ENCODE measurements at regions not wholly inside any gene's neighbourhood (a gene's known extent, or its start where the extent isn't known, plus 50 kb on each side); places are given as distances from the start of the nearest gene placed in this dataset.

- DNase-seq (ENCODE audit: extremely low read depth, low read depth, low spot score), result no peak
Measured at GRCh38 chr4:182141061-182141460, 102.1 kb upstream of the TENM3 start.

- no peak for DNase-seq (ENCODE audit: extremely low read depth, low read depth, low spot score)
Measured at GRCh38 chr4:182142176-182143085, 100.8 kb upstream of the TENM3 start.

GRCh38 chr4:182143086-182143821 lies 99.9 kb upstream of the TENM3 start:
- no peak for DNase-seq (ENCODE audit: extremely low read depth, low read depth, low spot score)

- DNase-seq (ENCODE audit: extremely low read depth, low read depth, low spot score), result no peak
Measured at GRCh38 chr4:182143822-182144625, 99.2 kb upstream of the TENM3 start.

- no peak for DNase-seq (ENCODE audit: extremely low read depth, low read depth, low spot score)
Measured at GRCh38 chr4:182144626-182145333, 98.4 kb upstream of the TENM3 start.

GRCh38 chr4:182145334-182145905 lies 97.8 kb upstream of the TENM3 start:
- no peak for DNase-seq (ENCODE audit: extremely low read depth, low read depth, low spot score)

- DNase-seq (ENCODE audit: extremely low read depth, low read depth, low spot score), result no peak
Measured at GRCh38 chr4:182147391-182147790, 95.8 kb upstream of the TENM3 start.

GRCh38 chr4:182150645-182151044 lies 92.6 kb upstream of the TENM3 start:
- no peak for DNase-seq (ENCODE audit: extremely low read depth, low read depth, low spot score)

GRCh38 chr4:182155806-182156205 lies 87.4 kb upstream of the TENM3 start:
- no peak for DNase-seq (ENCODE audit: extremely low read depth, low read depth, low spot score)

GRCh38 chr4:182163180-182163579 lies 80.0 kb upstream of the TENM3 start:
- DNase-seq (ENCODE audit: extremely low read depth, low read depth, low spot score), result no peak

GRCh38 chr4:182169572-182169971 lies 73.6 kb upstream of the TENM3 start:
- DNase-seq (ENCODE audit: extremely low read depth, low read depth, low spot score), result no peak

- no peak for DNase-seq (ENCODE audit: extremely low read depth, low read depth, low spot score)
Measured at GRCh38 chr4:182169987-182170386, 73.2 kb upstream of the TENM3 start.

GRCh38 chr4:182170417-182170935 lies 72.7 kb upstream of the TENM3 start:
- no peak for DNase-seq (ENCODE audit: extremely low read depth, low read depth, low spot score)

GRCh38 chr4:182174979-182175378 lies 68.2 kb upstream of the TENM3 start:
- no peak for DNase-seq (ENCODE audit: extremely low read depth, low read depth, low spot score)

- no peak for DNase-seq (ENCODE audit: extremely low read depth, low read depth, low spot score)
Measured at GRCh38 chr4:182175788-182176519, 67.2 kb upstream of the TENM3 start.

GRCh38 chr4:182177166-182177565 lies 66.0 kb upstream of the TENM3 start:
- no peak for DNase-seq (ENCODE audit: extremely low read depth, low read depth, low spot score)

- no peak for DNase-seq (ENCODE audit: extremely low read depth, low read depth, low spot score)
Measured at GRCh38 chr4:182179105-182179504, 64.1 kb upstream of the TENM3 start.

GRCh38 chr4:182179751-182180150 lies 63.5 kb upstream of the TENM3 start:
- DNase-seq (ENCODE audit: extremely low read depth, low read depth, low spot score), result no peak

- no peak for DNase-seq (ENCODE audit: extremely low read depth, low read depth, low spot score)
Measured at GRCh38 chr4:182185491-182185890, 57.7 kb upstream of the TENM3 start.
